Ovary (tissue), 7 donors: ENCODE measurements at regions not wholly inside any gene's neighbourhood (a gene's known extent, or its start where the extent isn't known, plus 50 kb on each side); places are given as distances from the start of the nearest gene placed in this dataset.

Experiments used
- DNase-seq, 5 donors: peaks; one replicate each; pipeline ENCODE4 v3.0.0-alpha.2; 2019 to 2020
- H3K27ac ChIP-seq, 2 donors: fragments of 200-600 bp; one replicate each; pipeline versions ENCODE4 v1.5.1 to v1.8.0; 2019 to 2022
- H3K27me3 ChIP-seq: fragments of 200-600 bp; one replicate; pipeline ENCODE4 v1.8.0; 2022
- H3K36me3 ChIP-seq: fragments of 200-600 bp; sonication (generic); one replicate; pipeline ENCODE4 v1.5.1; 2019
- H3K4me1 ChIP-seq: one replicate; pipeline ENCODE4 v1.8.1; 2013; ENCODE audit warnings: mild to moderate bottlenecking, moderate library complexity; ENCODE audit not compliant: insufficient read depth
- H3K4me3 ChIP-seq: fragments of 200-600 bp; sonication (generic); one replicate; pipeline ENCODE4 v1.5.1; 2017
- H3K9me3 ChIP-seq, 2 donors: fragments of 200-600 bp in 1 of 2; sonication (generic) in 1 of 2; one replicate each; pipeline versions ENCODE4 v1.5.1 to v1.8.1; 2013 to 2019; ENCODE audit warnings: mild to moderate bottlenecking in 1 of 2, moderate library complexity in 1 of 2
- EP300 ChIP-seq: sonication (generic); formaldehyde crosslinking; IDR thresholded peaks from one replicate; pipeline ENCODE4 v1.6.1; 2017; ENCODE audit warnings: antibody characterized with exemption
- POLR2A ChIP-seq: fragments of 450-650 bp; IDR thresholded peaks from one replicate; pipeline ENCODE4 v1.6.1; 2017; ENCODE audit warnings: antibody characterized with exemption, mild to moderate bottlenecking, moderate library complexity
- WGBS, 3 donors: extraction: QIAGEN DNeasy Blood & Tissue Kit in 1 of 3; methylation state at CpG; one replicate each; pipeline versions ENCODE4 v1.1.5 to v1.1.7; 2013 to 2017; 5-methylcytosine and 5-hydroxymethylcytosine counted together
- intact Hi-C, 4 donors: fragments of 100-400 bp; cut with DNase I; formaldehyde crosslinking; loops; one replicate each; pipeline versions ENCODE4 v1.11.0 to v1.15.1; 2022 to 2023
- TF ChIP-seq, protein P1 (sequence below), 3 donors: fragments of 450-650 bp in 2 of 3; fragments of 200-600 bp in 1 of 3; IDR thresholded peaks; one replicate each; pipeline versions ENCODE4 v1.5.1 to v1.8.0; 2016 to 2022; ENCODE audit warnings: antibody characterized with exemption in 3 of 3, mild to moderate bottlenecking in 1 of 3
- donor health status: DM: no; HTN: no; CAD: no; lungs with moderate emphysema.
- donor health status: DM: no; HTN: no; CAD: no.
- donor health status: Bipolar disorder and iron deficiency.
- donor health status: DM: no; HTN: no; CAD: no.
- donor health status: DM: yes; HTN: yes; CAD: no.

DNA sequence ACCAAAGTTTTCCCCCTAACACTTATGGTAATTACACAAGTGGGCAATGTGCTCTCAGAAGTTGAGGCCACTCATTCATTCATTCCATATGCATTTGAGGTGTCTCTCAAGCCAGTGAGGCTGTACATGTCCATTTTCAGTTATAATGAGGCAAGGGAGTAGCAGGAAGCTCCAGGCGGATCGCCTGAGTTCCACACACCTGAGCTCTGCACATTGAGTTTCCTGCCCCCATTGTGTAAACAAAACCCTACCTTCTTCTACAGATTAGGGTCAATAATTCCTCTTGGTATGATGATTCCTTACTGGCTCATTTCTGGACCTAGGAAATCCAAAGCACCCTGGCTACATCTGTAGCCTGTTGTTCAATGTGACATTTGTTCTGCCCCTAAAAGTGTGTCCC lies 555.3 kb downstream of the MED13L start:
- H3K27me3 ChIP-seq, result no peaks in the 10 kb centered on the region
- WGBS, 3 donors, result 86 to 94% (median 94%) methylated on average over 2 of the region's 2 CpGs
- no peaks in the 10 kb centered on the region for H3K36me3 ChIP-seq
- intact Hi-C loops, result no loop called here
- H3K4me1 ChIP-seq, result no peaks in the 10 kb centered on the region
- no peak overlapping the region for H3K27ac ChIP-seq
- H3K9me3 ChIP-seq, result no peaks in the 10 kb centered on the region
- DNase-seq, result no peak
- TF ChIP-seq EP300 (no peak), POLR2A (no peak)
- TF ChIP-seq, protein P1, sequence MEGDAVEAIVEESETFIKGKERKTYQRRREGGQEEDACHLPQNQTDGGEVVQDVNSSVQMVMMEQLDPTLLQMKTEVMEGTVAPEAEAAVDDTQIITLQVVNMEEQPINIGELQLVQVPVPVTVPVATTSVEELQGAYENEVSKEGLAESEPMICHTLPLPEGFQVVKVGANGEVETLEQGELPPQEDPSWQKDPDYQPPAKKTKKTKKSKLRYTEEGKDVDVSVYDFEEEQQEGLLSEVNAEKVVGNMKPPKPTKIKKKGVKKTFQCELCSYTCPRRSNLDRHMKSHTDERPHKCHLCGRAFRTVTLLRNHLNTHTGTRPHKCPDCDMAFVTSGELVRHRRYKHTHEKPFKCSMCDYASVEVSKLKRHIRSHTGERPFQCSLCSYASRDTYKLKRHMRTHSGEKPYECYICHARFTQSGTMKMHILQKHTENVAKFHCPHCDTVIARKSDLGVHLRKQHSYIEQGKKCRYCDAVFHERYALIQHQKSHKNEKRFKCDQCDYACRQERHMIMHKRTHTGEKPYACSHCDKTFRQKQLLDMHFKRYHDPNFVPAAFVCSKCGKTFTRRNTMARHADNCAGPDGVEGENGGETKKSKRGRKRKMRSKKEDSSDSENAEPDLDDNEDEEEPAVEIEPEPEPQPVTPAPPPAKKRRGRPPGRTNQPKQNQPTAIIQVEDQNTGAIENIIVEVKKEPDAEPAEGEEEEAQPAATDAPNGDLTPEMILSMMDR (IDR thresholded peaks at IDR 0.05), result no peak
- no peak overlapping the region for H3K4me3 ChIP-seq

DNA sequence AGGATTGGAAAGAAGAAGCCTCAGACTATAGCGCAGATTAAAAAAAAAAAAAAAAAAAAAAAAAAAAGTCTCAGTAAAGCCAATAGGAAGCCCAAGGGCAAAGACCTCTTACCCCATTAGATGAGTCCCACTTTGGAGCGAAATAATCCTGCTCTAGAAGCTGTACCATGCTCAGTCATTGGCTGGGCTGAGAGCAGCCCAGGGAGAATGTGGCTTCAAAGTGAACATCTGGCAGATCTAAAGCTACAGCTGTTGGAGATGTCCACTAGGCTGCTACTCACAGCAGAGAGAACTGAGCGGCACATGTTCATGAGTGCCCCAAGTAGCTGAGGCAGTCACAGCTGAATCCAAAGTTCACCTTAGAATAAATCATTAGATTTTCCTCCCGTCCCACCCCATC lies 560.9 kb downstream of the MED13L start:
- no peaks in the 10 kb centered on the region for H3K36me3 ChIP-seq
- intact Hi-C loops, result no loop called here
- H3K4me3 ChIP-seq, result no peak overlapping the region
- no peak overlapping the region for H3K27ac ChIP-seq
- no peaks in the 10 kb centered on the region for H3K4me1 ChIP-seq
- no peaks in the 10 kb centered on the region for H3K9me3 ChIP-seq
- no peaks in the 10 kb centered on the region for H3K27me3 ChIP-seq
- no peak for DNase-seq
- WGBS, 3 donors, result 66 to 94% (median 89%) methylated on average over 4 of the region's 4 CpGs
- TF ChIP-seq POLR2A (no peak), EP300 (no peak)
- TF ChIP-seq, protein P1 (IDR thresholded peaks at IDR 0.05), result no peak

DNA sequence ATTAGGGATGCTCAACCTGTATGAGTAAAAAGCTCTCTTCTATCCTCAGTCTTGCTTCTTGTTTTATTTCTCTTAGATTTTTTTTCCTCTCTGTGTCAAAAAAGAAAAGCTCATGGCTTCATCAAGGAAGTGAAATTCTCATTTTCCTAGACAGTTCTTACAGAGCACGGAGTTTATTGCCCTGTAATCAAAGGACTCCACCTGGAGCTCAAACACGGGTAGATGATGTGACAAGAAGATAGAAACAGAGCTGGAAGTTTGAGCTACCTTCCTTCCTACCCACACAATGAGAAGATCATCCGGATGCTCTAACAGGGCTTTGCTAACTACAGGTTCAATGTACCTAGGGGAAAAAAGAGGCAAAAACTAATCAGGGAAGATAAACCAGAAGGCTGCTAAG lies 564.8 kb downstream of the MED13L start:
- DNase-seq, result no peak
- Histone ChIP-seq H3K27me3 (no peaks in the 10 kb centered on the region), H3K4me3 (no peak overlapping the region), H3K27ac (no peak overlapping the region), H3K4me1 (peaks cover 2% of the 10 kb centered on the region), H3K36me3 (no peaks in the 10 kb centered on the region), H3K9me3 (no peaks in the 10 kb centered on the region)
- intact Hi-C loops, result no loop called here
- WGBS, 3 donors, result 48 to 87% (median 80%) methylated on average over 3 of the region's 3 CpGs
- TF ChIP-seq, protein P1 (IDR thresholded peaks at IDR 0.05), result no peak
- TF ChIP-seq EP300 (no peak), POLR2A (no peak)

DNA sequence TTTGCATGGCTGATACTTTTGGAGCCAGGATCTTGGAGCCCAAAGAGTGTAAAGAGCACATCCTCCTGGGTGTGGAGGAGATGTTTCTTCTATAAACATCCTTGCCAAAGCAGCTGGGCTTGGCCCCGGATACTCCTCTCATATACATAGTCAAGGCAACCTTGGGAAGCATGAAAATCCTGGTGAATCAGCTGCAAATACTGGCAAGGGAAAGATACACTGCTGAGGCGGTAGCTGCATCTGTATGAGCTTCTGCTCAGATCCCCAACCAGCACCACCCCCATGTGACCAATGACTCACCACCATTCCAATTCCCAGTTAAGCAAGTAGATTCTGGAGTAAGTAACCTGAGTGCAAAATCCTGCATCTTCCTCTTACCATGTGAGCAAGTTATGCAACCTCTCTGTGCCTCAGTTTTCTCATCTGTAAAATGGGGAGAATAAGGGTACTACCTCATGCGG lies 567.4 kb downstream of the MED13L start:
- Histone ChIP-seq H3K4me1 (peaks cover 2% of the 10 kb centered on the region), H3K4me3 (no peak overlapping the region), H3K27me3 (no peaks in the 10 kb centered on the region), H3K9me3 (peaks cover 0 to 3% of the 10 kb centered on the region in 2 donors), H3K36me3 (no peaks in the 10 kb centered on the region), H3K27ac (no peak overlapping the region)
- DNase-seq, result no peak
- WGBS, 3 donors, result 33 to 37% (median 34%) methylated on average over 3 of the region's 3 CpGs
- intact Hi-C loops, result no loop called here
- TF ChIP-seq, protein P1 (IDR thresholded peaks at IDR 0.05), result no peak
- TF ChIP-seq EP300 (no peak), POLR2A (no peak)
